AG04450 (cell line): ENCODE measurements at regions not wholly inside any gene's neighbourhood (a gene's known extent, or its start where the extent isn't known, plus 50 kb on each side); places are given as distances from the start of the nearest gene placed in this dataset.

Source experiments
- CTCF ChIA-PET: fragments of 300-600, 350-600 bp; formaldehyde crosslinking; extraction: SDS; loops from one replicate; lab custom pipeline; 2022; ENCODE audit warnings: antibody characterized with exemption, inconsistent platforms; lab: Charles Lee
- POLR2A ChIA-PET: fragments of 350-600 bp; formaldehyde crosslinking; extraction: SDS; loops from one replicate; lab custom pipeline; 2021; ENCODE audit warnings: antibody characterized with exemption, inconsistent platforms; lab: Yijun Ruan, JAX
- DNase-seq: peaks from one replicate; pipeline ENCODE4 v3.0.0-alpha.2; 2011; ENCODE audit warnings: low read depth, low spot score
- H3K27ac ChIP-seq: one replicate; pipeline ENCODE4 v1.5.1; 2012; ENCODE audit warnings: low read depth, low read length, control low read depth
- H3K27me3 ChIP-seq: one replicate; pipeline ENCODE4 v1.6.0; 2012; ENCODE audit warnings: low read length; ENCODE audit not compliant: control insufficient read depth, insufficient read depth
- H3K4me3 ChIP-seq: 2 replicates; pipeline ENCODE4 v1.5.1; 2011; ENCODE audit warnings: mild to moderate bottlenecking, low read depth, low read length, control low read depth
- H3K9me3 ChIP-seq: 2 replicates; pipeline ENCODE4 v1.5.1; 2012; ENCODE audit warnings: low read length; ENCODE audit not compliant: control insufficient read depth, insufficient read depth
- TF ChIP-seq, protein P1 (sequence below): IDR thresholded peaks from 2 replicates; pipeline ENCODE4 v1.5.1; 2011; ENCODE audit warnings: low read depth, low read length, control low read depth, inconsistent platforms

DNA sequence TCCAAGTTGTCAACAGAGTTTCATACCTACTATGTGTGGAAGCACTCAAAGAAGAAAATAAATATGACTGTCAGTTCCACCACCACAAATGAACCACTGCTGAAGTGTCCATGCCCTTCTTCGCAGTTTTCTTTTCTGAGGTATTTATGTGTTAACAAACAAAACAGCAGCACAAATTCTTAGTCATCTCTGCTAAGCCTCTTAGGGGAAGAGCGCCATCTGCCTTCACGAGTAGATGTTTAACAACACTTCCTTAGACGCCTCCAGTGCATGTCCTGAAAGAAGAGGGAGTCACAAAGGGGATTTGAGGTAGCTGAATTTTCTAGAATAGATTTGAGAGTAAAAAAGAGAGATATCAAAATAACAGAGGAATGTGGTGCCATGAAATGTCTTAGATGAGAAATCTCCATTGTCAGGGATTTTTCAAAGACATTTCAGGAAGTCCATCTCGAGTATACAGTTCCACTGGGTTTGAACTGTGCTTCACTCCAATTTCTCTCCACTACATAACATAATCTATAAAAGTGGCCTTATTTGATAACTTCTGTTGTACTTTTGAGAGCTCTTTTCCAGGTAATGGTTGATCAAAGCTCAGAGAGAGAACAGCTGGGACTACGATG is 775.3 kb upstream of the POM121L12 start:
- CTCF ChIA-PET: no interaction called here
- Histone ChIP-seq H3K9me3 (peaks cover 29% of the 10 kb centered on the region), H3K4me3 (no peak overlapping the region), H3K27me3 (no peaks in the 10 kb centered on the region), H3K27ac (no peak overlapping the region)
- POLR2A ChIA-PET: no interaction called here
- DNase-seq: no peak
- TF ChIP-seq, protein P1, sequence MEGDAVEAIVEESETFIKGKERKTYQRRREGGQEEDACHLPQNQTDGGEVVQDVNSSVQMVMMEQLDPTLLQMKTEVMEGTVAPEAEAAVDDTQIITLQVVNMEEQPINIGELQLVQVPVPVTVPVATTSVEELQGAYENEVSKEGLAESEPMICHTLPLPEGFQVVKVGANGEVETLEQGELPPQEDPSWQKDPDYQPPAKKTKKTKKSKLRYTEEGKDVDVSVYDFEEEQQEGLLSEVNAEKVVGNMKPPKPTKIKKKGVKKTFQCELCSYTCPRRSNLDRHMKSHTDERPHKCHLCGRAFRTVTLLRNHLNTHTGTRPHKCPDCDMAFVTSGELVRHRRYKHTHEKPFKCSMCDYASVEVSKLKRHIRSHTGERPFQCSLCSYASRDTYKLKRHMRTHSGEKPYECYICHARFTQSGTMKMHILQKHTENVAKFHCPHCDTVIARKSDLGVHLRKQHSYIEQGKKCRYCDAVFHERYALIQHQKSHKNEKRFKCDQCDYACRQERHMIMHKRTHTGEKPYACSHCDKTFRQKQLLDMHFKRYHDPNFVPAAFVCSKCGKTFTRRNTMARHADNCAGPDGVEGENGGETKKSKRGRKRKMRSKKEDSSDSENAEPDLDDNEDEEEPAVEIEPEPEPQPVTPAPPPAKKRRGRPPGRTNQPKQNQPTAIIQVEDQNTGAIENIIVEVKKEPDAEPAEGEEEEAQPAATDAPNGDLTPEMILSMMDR: no peak

DNA sequence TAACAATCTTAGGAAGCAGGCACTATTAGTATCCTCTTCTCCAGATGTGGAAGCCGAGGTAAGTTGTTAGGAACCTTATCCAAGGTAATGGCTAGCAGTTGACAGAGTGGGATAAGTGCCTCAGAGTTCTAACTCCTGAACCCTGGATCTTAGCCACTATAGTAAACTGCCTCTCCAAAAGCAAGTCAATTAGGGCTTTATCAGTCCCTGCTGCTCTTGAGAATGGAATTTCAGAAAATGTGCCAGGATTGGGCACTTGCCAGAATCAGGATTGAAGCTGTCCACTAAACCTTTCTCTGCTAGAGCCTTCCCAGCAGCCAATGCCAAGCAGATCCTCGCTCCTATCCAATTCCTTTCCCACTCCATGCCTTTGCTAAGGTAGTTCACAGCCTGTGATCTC is 777.5 kb upstream of the POM121L12 start:
- CTCF ChIA-PET: no interaction called here
- H3K27ac ChIP-seq: no peak overlapping the region
- TF ChIP-seq, protein P1: no peak
- H3K4me3 ChIP-seq: no peak overlapping the region
- no peaks in the 10 kb centered on the region for H3K27me3 ChIP-seq
- DNase-seq: no peak
- POLR2A ChIA-PET: no interaction called here
- peaks cover 32% of the 10 kb centered on the region for H3K9me3 ChIP-seq

DNA sequence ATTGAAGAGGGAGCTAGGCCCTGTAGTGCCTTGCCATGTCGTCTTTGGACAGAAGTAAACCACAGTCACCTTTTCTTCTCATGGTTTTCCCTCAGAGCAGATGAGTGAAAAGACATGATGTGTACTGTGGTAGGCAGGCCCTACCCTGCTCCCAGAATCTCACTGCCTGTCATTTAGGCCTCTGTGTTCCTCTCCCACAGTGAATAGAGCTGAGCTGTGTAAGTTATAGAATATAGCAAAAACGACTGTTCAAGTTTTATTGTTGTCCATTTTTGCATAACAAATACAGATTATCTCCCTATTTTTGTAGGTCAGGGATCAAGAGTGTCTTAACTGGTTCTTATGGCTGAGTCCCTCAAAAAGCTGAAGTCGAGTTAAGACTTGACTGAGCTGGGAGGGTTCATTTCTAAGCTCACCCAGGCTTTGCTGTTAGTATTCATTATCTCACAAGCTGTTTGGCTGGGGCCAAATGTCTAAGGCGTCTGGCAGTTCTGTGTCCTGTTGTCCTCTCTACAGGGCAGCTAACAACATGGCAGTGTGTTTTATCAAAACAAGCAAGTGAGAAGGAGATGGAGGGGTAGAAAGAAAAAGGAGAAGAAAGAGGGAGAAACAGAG is 780.9 kb upstream of the POM121L12 start:
- TF ChIP-seq, protein P1: no peak
- no peak overlapping the region for H3K4me3 ChIP-seq
- no peak overlapping the region for H3K27ac ChIP-seq
- POLR2A ChIA-PET: no interaction called here
- DNase-seq: no peak
- peaks cover 29% of the 10 kb centered on the region for H3K9me3 ChIP-seq
- H3K27me3 ChIP-seq: no peaks in the 10 kb centered on the region
- CTCF ChIA-PET: no interaction called here

DNA sequence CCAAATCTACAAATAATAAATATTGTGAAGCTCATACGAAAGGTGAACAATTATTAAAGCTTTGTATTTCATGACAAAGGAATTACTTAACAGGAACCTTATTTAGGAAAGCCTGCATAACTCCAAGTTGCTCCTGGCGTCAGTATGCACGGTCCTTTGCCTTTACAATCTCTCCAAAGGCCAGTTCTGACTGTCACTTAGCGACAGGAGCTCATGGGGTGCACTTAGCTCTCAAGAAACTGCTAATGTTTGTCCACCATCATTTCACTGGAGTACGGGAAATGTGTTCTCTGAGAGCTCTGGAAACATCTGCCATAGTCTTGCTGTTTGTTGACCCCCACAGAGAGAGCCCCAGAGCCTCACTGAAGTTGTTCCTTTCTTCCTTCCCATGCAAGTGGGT is 781.5 kb upstream of the POM121L12 start:
- CTCF ChIA-PET: no interaction called here
- H3K27me3 ChIP-seq: no peaks in the 10 kb centered on the region
- peaks cover 26% of the 10 kb centered on the region for H3K9me3 ChIP-seq
- POLR2A ChIA-PET: no interaction called here
- no peak for DNase-seq
- no peak overlapping the region for H3K27ac ChIP-seq
- TF ChIP-seq, protein P1: no peak
- H3K4me3 ChIP-seq: no peak overlapping the region

DNA sequence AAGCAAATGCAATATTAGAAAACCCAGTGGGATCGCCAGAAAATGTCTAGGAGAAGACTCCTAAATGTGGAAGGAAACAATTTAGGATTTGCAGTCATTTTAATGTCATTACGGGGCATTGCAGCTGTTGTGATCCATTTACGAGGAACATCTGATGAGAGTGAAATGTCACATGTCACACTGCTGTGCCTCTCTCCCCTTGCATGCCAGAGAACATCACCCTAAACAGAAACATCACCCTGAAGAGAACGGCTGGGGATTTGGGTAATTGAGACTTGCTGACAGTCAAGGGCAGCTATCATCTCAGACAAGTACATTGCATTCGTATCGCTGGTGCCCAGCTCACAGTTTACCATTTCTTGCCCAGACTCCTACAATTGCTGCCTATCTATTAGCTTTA is 785.7 kb upstream of the POM121L12 start:
- H3K27me3 ChIP-seq: no peaks in the 10 kb centered on the region
- TF ChIP-seq, protein P1: no peak
- POLR2A ChIA-PET: no interaction called here
- H3K9me3 ChIP-seq: peaks cover 16% of the 10 kb centered on the region
- no peak overlapping the region for H3K27ac ChIP-seq
- CTCF ChIA-PET: no interaction called here
- no peak overlapping the region for H3K4me3 ChIP-seq
- no peak for DNase-seq
